OCI-LY3 (cell line): ENCODE measurements at regions not wholly inside any gene's neighbourhood (a gene's known extent, or its start where the extent isn't known, plus 50 kb on each side); places are given as distances from the start of the nearest gene placed in this dataset.

Experiments used
- EZH2phosphoT487 ChIP-seq: fragments of 200-600 bp; shearing (Covaris generic); IDR thresholded peaks from 2 replicates; pipeline ENCODE4 v1.6.1; 2018; ENCODE audit warnings: antibody characterized with exemption, mixed run types, low read depth
- TF ChIP-seq, protein P1 (sequence below): fragments of 200-600, 300-600 bp; sonication (generic); IDR thresholded peaks from 2 replicates; pipeline ENCODE4 v1.5.1; 2014; ENCODE audit warnings: antibody characterized with exemption, low read length, low read depth

DNA sequence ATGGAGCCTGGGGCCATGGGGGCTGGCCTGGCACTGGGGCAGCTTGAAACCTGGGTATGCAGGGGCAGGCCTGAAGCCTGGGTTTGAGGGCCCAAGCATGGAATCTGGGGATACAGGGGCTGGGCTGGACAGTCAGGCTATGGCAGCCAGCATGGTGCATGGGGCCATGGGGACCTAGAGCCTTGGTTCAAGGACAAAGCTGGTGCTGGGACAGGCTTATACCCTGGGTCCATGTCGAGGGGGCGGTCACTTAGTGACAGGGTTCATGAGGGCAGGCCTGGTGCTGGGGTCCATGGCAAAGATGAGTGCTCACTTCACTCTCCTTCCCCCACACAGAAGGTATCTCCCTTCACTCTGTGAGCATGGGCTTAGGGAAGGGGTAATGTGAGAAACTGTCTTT lies 116.2 kb downstream of the BBS10 start:
- TF ChIP-seq, protein P1, sequence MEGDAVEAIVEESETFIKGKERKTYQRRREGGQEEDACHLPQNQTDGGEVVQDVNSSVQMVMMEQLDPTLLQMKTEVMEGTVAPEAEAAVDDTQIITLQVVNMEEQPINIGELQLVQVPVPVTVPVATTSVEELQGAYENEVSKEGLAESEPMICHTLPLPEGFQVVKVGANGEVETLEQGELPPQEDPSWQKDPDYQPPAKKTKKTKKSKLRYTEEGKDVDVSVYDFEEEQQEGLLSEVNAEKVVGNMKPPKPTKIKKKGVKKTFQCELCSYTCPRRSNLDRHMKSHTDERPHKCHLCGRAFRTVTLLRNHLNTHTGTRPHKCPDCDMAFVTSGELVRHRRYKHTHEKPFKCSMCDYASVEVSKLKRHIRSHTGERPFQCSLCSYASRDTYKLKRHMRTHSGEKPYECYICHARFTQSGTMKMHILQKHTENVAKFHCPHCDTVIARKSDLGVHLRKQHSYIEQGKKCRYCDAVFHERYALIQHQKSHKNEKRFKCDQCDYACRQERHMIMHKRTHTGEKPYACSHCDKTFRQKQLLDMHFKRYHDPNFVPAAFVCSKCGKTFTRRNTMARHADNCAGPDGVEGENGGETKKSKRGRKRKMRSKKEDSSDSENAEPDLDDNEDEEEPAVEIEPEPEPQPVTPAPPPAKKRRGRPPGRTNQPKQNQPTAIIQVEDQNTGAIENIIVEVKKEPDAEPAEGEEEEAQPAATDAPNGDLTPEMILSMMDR, result no peak
- no peak for TF ChIP-seq EZH2phosphoT487
